ENCODE measurements at regions not wholly inside any gene's neighbourhood (a gene's known extent, or its start where the extent isn't known, plus 50 kb on each side); places are given as distances from the start of the nearest gene placed in this dataset.

GRCh38 chr21:35203093-35203977, 154.2 kb upstream of the RUNX1 start:
- no peak for DNase-seq
- H3K4me1 ChIP-seq (ENCODE audit: control insufficient read depth in 5 of 5, insufficient read depth in 5 of 5, low read length in 5 of 5), result peaks cover 0 to 46% (median 16%) of the 10 kb centered on the region in 5 donors
- no peaks in the 10 kb centered on the region for H3K36me3 ChIP-seq (ENCODE audit: control insufficient read depth in 4 of 4, insufficient read depth in 4 of 4, low read length in 4 of 4)
- no peak overlapping the region for H3K4me3 ChIP-seq
- 69 to 81% methylated on average over 11 of the region's 11 CpGs for WGBS, 2 donors
- H3K27me3 ChIP-seq (ENCODE audit: control insufficient read depth in 3 of 3, insufficient read depth in 3 of 3, low read length in 2 of 3), result no peaks in the 10 kb centered on the region
- TF ChIP-seq CTCF (IDR thresholded peaks at IDR 0.05; ENCODE audit: control extremely low read depth, extremely low read depth), result no peak
- no peaks in the 10 kb centered on the region for H3K9me3 ChIP-seq (ENCODE audit: control insufficient read depth in 4 of 4, insufficient read depth in 3 of 4, low read length in 3 of 4)
- no peak overlapping the region for H3K9ac ChIP-seq (ENCODE audit: insufficient read depth in 1 of 2, low read length in 2 of 2)
- no peak for ATAC-seq (ENCODE audit: insufficient read depth, low FRiP score)
- H3K27ac ChIP-seq (ENCODE audit: low read depth in 1 of 2, low read length in 1 of 2), result peak overlapping the region in 1 of 2 donors; percentile 79

- no peak for DNase-seq
- Histone ChIP-seq H3K36me3 (ENCODE audit: control insufficient read depth in 4 of 4, insufficient read depth in 4 of 4, low read length in 4 of 4) (no peaks in the 10 kb centered on the region), H3K27ac (ENCODE audit: low read depth in 1 of 2, low read length in 1 of 2) (no peak overlapping the region), H3K4me1 (ENCODE audit: control insufficient read depth in 5 of 5, insufficient read depth in 5 of 5, low read length in 5 of 5) (peaks cover 0 to 40% (median 16%) of the 10 kb centered on the region in 5 donors), H3K9ac (ENCODE audit: insufficient read depth in 1 of 2, low read length in 2 of 2) (no peak overlapping the region), H3K27me3 (ENCODE audit: control insufficient read depth in 3 of 3, insufficient read depth in 3 of 3, low read length in 2 of 3) (no peaks in the 10 kb centered on the region), H3K9me3 (ENCODE audit: control insufficient read depth in 4 of 4, insufficient read depth in 3 of 4, low read length in 3 of 4) (no peaks in the 10 kb centered on the region), H3K4me3 (no peak overlapping the region)
- TF ChIP-seq CTCF (IDR thresholded peaks at IDR 0.05; ENCODE audit: control extremely low read depth, extremely low read depth), result no peak
- ATAC-seq (ENCODE audit: insufficient read depth, low FRiP score), result no peak
Observed at GRCh38 chr21:35202431-35202830, 153.3 kb upstream of the RUNX1 start.

- H3K4me3 ChIP-seq, result no peak overlapping the region
- ATAC-seq (ENCODE audit: insufficient read depth, low FRiP score), result no peak
- H3K9ac ChIP-seq (ENCODE audit: insufficient read depth in 1 of 2, low read length in 2 of 2), result no peak overlapping the region
- H3K4me1 ChIP-seq (ENCODE audit: control insufficient read depth in 5 of 5, insufficient read depth in 5 of 5, low read length in 5 of 5), result peaks cover 0 to 34% (median 15%) of the 10 kb centered on the region in 5 donors
- no peak for TF ChIP-seq CTCF (IDR thresholded peaks at IDR 0.05; ENCODE audit: control extremely low read depth, extremely low read depth)
- H3K36me3 ChIP-seq (ENCODE audit: control insufficient read depth in 4 of 4, insufficient read depth in 4 of 4, low read length in 4 of 4), result no peaks in the 10 kb centered on the region
- DNase-seq, result no peak
- H3K27ac ChIP-seq (ENCODE audit: low read depth in 1 of 2, low read length in 1 of 2), result no peak overlapping the region
- no peaks in the 10 kb centered on the region for H3K9me3 ChIP-seq (ENCODE audit: control insufficient read depth in 4 of 4, insufficient read depth in 3 of 4, low read length in 3 of 4)
- no peaks in the 10 kb centered on the region for H3K27me3 ChIP-seq (ENCODE audit: control insufficient read depth in 3 of 3, insufficient read depth in 3 of 3, low read length in 2 of 3)
Observed at GRCh38 chr21:35201799-35202198, 152.7 kb upstream of the RUNX1 start.
